Type B pancreatic cell (in vitro differentiated cells): ENCODE measurements at regions not wholly inside any gene's neighbourhood (a gene's known extent, or its start where the extent isn't known, plus 50 kb on each side); places are given as distances from the start of the nearest gene placed in this dataset.

ENCODE experiments used
- DNase-seq: peaks from one replicate; pipeline ENCODE4 v3.0.0; 2021; ENCODE audit warnings: mixed read lengths; ENCODE audit not compliant: unreplicated experiment; ENCODE audit errors: extremely low spot score
- H3K27ac Mint-ChIP-seq: 2 replicates; pipeline ENCODE4 v1.8.0; 2021; ENCODE audit warnings: mild to moderate bottlenecking, mixed read lengths
- H3K27me3 Mint-ChIP-seq: 2 replicates; pipeline ENCODE4 v1.8.0; 2021; ENCODE audit warnings: mixed read lengths
- H3K36me3 Mint-ChIP-seq: 2 replicates; pipeline ENCODE4 v1.8.0; 2021; ENCODE audit warnings: mixed read lengths
- H3K4me1 Mint-ChIP-seq: one replicate; pipeline ENCODE4 v1.8.0; 2021; ENCODE audit warnings: mixed read lengths; ENCODE audit not compliant: unreplicated experiment
- H3K4me3 Mint-ChIP-seq: 2 replicates; pipeline ENCODE4 v1.8.0; 2021; ENCODE audit warnings: mild to moderate bottlenecking, mixed read lengths
- H3K9me3 Mint-ChIP-seq: 2 replicates; pipeline ENCODE4 v1.8.0; 2021; ENCODE audit warnings: mixed read lengths
- TF ChIP-seq, protein P1 (sequence below): fragments of 200-600 bp; sonication (generic); conservative IDR thresholded peaks from 2 replicates; pipeline ENCODE4 v1.5.0; 2021; ENCODE audit warnings: antibody characterized with exemption, mild to moderate bottlenecking

DNA sequence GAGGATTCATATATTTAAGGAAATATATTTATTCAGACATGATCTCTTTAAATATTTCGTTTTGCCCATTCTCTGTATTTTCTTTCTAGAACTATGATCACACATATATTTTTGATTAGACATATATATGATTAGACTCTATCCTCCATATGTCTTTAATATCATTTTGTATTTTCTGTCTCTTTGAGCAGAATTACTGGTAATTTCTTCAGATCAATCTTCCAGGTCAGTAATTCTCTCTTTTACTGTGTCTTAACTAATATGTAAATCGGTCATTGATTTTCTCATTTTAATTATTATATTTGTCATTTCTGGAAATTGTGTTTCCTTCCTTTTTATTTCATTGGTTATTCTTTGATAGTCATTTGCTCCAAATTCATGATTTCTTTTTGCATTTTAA, 586.2 kb downstream of the NR2F2 start:
- H3K27me3 Mint-ChIP-seq = no peaks in the 10 kb centered on the region
- no peaks in the 10 kb centered on the region for H3K36me3 Mint-ChIP-seq
- no peak overlapping the region for H3K4me3 Mint-ChIP-seq
- no peaks in the 10 kb centered on the region for H3K4me1 Mint-ChIP-seq
- H3K9me3 Mint-ChIP-seq = peaks cover 10% of the 10 kb centered on the region
- TF ChIP-seq, protein P1, sequence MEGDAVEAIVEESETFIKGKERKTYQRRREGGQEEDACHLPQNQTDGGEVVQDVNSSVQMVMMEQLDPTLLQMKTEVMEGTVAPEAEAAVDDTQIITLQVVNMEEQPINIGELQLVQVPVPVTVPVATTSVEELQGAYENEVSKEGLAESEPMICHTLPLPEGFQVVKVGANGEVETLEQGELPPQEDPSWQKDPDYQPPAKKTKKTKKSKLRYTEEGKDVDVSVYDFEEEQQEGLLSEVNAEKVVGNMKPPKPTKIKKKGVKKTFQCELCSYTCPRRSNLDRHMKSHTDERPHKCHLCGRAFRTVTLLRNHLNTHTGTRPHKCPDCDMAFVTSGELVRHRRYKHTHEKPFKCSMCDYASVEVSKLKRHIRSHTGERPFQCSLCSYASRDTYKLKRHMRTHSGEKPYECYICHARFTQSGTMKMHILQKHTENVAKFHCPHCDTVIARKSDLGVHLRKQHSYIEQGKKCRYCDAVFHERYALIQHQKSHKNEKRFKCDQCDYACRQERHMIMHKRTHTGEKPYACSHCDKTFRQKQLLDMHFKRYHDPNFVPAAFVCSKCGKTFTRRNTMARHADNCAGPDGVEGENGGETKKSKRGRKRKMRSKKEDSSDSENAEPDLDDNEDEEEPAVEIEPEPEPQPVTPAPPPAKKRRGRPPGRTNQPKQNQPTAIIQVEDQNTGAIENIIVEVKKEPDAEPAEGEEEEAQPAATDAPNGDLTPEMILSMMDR = no peak
- no peak overlapping the region for H3K27ac Mint-ChIP-seq
- no peak for DNase-seq

DNA sequence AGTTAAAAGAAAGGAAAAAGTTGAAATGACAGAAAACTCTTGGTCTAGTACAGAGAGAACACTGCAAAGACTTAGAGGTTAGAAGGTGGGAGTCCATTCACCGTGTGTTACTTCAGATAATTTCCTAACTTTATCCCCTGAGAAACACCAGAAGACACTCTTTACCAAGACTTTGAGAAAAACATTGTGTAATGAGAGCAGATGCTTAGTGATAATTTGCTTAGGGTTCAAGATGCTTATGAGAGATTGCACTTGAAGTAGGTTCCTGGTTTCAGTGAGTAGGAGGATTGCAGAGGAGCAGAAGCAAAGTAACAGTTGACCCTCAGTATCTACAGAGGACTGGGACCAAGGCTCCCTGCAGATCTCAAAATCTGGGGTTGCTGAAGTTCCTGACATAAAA, 594.1 kb downstream of the NR2F2 start:
- peaks cover 14% of the 10 kb centered on the region for H3K27me3 Mint-ChIP-seq
- TF ChIP-seq, protein P1 = no peak
- H3K27ac Mint-ChIP-seq = no peak overlapping the region

DNA sequence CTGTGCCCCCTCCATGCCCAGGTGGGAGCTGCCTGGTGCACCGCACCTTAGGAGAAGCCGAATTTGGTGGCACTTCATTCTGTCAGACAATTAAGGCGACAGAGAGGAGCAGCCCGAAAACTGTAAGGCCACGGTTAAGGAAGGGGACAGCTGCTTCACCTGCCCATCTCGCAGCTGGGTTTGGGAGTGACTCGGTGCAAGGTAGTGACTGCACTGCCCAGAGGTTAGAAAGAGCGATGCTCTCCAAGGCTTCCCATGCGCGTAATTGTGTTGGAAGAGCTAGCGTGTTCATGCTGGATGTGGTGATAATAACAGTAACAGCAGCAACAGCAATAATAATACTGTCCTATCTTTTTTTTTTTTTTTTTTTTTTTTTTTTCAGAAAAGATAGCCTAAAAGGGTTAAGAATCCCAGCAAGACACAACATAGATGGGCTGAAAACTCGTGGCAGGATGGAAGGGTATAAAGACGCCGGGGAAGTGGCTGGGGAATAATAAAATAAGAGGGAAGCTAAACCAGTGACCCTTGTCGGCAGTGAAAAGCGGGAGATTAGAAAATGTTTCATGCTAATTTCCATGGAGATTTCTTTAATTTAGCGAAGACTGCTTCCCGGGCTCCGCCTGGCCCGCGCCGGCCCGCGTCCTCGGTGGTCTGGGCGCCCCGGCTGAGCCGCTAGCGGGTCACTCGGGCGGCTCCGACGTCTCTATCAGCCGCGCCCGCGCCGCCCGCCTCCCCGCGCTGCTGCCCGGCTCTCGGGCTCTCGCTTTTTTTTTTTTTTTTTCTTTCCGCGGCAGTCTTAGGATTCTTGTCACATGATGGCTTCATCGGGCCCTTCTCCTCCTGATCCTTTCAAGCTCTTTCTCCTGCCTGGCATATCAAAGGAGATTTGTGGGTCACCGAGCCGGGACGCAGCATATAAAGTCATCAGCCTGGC, 617.1 kb downstream of the NR2F2 start:
- H3K27ac Mint-ChIP-seq = no peak overlapping the region
- H3K36me3 Mint-ChIP-seq = no peaks in the 10 kb centered on the region
- DNase-seq = no peak
- H3K4me3 Mint-ChIP-seq = peak overlapping the region; percentile 86
- TF ChIP-seq, protein P1 = no peak
- no peaks in the 10 kb centered on the region for H3K9me3 Mint-ChIP-seq
- H3K4me1 Mint-ChIP-seq = peaks cover 6% of the 10 kb centered on the region
- H3K27me3 Mint-ChIP-seq = peaks cover 77% of the 10 kb centered on the region

More for the DNA sequence above, 594.1 kb downstream of the NR2F2 start:
- H3K36me3 Mint-ChIP-seq = peaks cover 3% of the 10 kb centered on the region
- H3K9me3 Mint-ChIP-seq = peaks cover 4% of the 10 kb centered on the region
- H3K4me3 Mint-ChIP-seq = no peak overlapping the region
- no peak for DNase-seq
- no peaks in the 10 kb centered on the region for H3K4me1 Mint-ChIP-seq

DNA sequence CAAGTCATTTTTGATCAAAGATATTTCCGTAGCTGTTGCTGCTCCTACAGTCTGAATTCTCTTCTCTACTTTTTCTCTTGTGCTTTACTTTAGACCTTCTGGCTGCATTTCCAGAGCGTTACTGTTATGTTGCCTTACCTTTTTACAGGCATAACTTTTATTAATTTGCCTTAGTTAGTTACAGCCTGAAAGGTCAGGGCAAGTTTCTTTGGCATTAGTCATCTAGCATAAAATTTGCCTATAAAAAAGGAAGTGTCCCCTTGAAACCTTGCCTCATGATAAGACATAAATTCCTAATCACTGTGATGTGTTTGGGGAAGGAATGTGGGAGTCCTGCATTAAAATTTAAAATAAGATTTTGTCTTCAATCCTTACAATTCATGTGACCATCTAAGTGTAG, 618.5 kb downstream of the NR2F2 start:
- no peak for DNase-seq
- peak overlapping the region; percentile 67 for H3K4me3 Mint-ChIP-seq
- H3K9me3 Mint-ChIP-seq = no peaks in the 10 kb centered on the region
- TF ChIP-seq, protein P1 = no peak
- H3K36me3 Mint-ChIP-seq = no peaks in the 10 kb centered on the region
- H3K27ac Mint-ChIP-seq = no peak overlapping the region
- H3K4me1 Mint-ChIP-seq = peaks cover 6% of the 10 kb centered on the region
- peaks cover 87% of the 10 kb centered on the region for H3K27me3 Mint-ChIP-seq

DNA sequence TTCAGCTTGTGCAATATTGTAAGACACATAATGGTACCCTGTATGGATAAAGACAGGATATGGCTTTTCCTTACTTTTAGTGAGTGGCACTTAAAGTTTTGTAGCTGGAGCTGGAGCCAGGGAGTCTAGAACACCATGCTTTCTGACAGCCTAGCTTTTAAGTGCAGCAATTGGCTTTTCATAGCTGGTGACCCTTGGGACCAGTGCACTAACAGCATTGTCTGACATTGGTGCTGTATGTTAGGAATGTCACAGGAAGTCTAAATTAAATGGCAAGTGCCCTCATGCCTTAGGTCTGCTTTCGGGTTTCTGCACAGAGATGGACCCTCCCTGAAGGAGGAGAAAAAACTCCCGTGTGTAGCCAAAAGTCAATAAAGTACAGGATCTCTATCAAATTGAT, 628.2 kb downstream of the NR2F2 start:
- Mint-ChIP-seq H3K4me1 (no peaks in the 10 kb centered on the region), H3K4me3 (no peak overlapping the region), H3K9me3 (no peaks in the 10 kb centered on the region), H3K27me3 (peaks cover 10% of the 10 kb centered on the region), H3K36me3 (no peaks in the 10 kb centered on the region), H3K27ac (no peak overlapping the region)
- no peak for DNase-seq
- TF ChIP-seq, protein P1 = no peak
